ENCODE measurements at regions not wholly inside any gene's neighbourhood (a gene's known extent, or its start where the extent isn't known, plus 50 kb on each side); places are given as distances from the start of the nearest gene placed in this dataset.

DNA sequence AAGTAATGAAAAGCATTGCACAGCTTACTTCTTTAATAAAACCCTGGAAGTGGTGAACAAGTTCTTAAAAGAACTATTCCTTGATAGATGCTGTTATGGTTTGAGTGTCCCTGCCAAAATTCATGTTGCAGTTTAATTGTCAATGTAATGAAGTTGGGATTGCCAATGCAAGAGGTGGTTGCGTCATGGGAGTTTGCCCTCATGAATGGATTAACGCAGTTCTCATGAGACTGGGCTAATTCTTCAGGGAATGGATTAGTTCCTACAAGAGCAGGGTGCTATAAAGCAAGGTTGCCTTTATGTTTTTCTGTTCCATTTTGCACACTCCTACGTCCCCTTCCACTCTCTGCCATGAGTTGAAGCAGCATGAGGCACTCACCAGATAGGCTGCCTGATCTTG lies 446.7 kb upstream of the B3GALT2 start:
- Histone ChIP-seq H3K27me3 (ENCODE audit: control insufficient read depth in 2 of 2, insufficient read depth in 1 of 2, low read length in 1 of 2) (no peaks in the 10 kb centered on the region), H3K4me3 (ENCODE audit: low read length in 2 of 2) (no peak overlapping the region), H3K27ac (ENCODE audit: low read depth in 1 of 2, low read length in 1 of 2) (no peak overlapping the region), H3K4me1 (ENCODE audit: control insufficient read depth in 2 of 2, insufficient read depth in 2 of 2, low read length in 2 of 2) (no peaks in the 10 kb centered on the region), H3K9me3 (ENCODE audit: control insufficient read depth in 2 of 2, insufficient read depth in 1 of 2, low read length in 1 of 2) (no peaks in the 10 kb centered on the region), H3K36me3 (ENCODE audit: control insufficient read depth in 2 of 2, insufficient read depth in 2 of 2, low read length in 1 of 2) (no peaks in the 10 kb centered on the region)
- WGBS, result 96% methylated on average over 3 of the region's 3 CpGs
- DNase-seq (ENCODE audit: low read depth in 6 of 9, low spot score in 9 of 9), result no peak

DNA sequence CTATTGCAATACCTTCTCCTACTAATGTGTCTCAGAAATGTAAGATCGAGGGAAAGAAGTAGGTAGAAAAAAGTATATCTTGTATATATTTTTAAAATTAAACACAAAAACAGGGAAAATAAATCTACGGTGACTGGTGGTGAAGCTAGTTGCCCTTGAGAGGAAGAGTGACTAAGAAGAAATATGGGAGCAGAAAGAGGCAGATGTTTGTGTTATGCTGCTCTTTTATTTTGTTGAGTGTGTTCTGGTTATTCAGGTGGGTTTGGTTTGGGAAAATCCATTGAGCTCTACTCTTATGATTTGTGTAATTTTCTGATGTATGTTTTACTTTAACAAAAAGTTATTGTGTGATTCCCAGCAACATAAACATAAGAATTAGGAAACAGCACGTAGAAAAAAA lies 444.9 kb upstream of the B3GALT2 start:
- DNase-seq (ENCODE audit: low read depth in 6 of 9, low spot score in 9 of 9), result no peak

DNA sequence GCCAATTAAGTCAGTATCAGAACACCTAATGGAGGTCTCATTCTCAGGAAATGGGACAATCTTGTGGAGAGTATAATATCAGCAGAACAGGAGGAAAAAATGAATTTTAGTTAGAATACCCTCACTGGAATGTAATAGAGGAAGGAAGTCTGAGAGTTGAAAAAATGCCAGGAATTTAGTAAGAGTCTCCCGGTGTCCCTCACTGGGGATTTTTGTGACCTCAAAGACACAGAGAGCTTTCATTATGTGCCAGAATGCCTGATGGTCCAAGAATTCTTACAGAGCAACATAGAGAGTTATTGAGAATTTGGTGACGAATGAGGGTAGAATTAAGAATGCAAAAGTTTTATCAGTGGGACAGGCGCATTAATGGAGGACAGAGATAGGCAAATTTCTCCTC lies 443.5 kb upstream of the B3GALT2 start:
- H3K4me3 ChIP-seq (ENCODE audit: low read length in 2 of 2), result no peak overlapping the region
- 71% methylated on average over 3 of the region's 3 CpGs for WGBS
- no peaks in the 10 kb centered on the region for H3K36me3 ChIP-seq (ENCODE audit: control insufficient read depth in 2 of 2, insufficient read depth in 2 of 2, low read length in 1 of 2)
- no peaks in the 10 kb centered on the region for H3K9me3 ChIP-seq (ENCODE audit: control insufficient read depth in 2 of 2, insufficient read depth in 1 of 2, low read length in 1 of 2)
- DNase-seq (ENCODE audit: low read depth in 6 of 9, low spot score in 9 of 9), result no peak
- no peaks in the 10 kb centered on the region for H3K4me1 ChIP-seq (ENCODE audit: control insufficient read depth in 2 of 2, insufficient read depth in 2 of 2, low read length in 2 of 2)
- no peak overlapping the region for H3K27ac ChIP-seq (ENCODE audit: low read depth in 1 of 2, low read length in 1 of 2)
- H3K27me3 ChIP-seq (ENCODE audit: control insufficient read depth in 2 of 2, insufficient read depth in 1 of 2, low read length in 1 of 2), result no peaks in the 10 kb centered on the region

More for the DNA sequence above, 444.9 kb upstream of the B3GALT2 start:
- Histone ChIP-seq H3K27ac (ENCODE audit: low read depth in 1 of 2, low read length in 1 of 2) (no peak overlapping the region), H3K4me1 (ENCODE audit: control insufficient read depth in 2 of 2, insufficient read depth in 2 of 2, low read length in 2 of 2) (no peaks in the 10 kb centered on the region), H3K27me3 (ENCODE audit: control insufficient read depth in 2 of 2, insufficient read depth in 1 of 2, low read length in 1 of 2) (no peaks in the 10 kb centered on the region), H3K36me3 (ENCODE audit: control insufficient read depth in 2 of 2, insufficient read depth in 2 of 2, low read length in 1 of 2) (no peaks in the 10 kb centered on the region), H3K9me3 (ENCODE audit: control insufficient read depth in 2 of 2, insufficient read depth in 1 of 2, low read length in 1 of 2) (no peaks in the 10 kb centered on the region), H3K4me3 (ENCODE audit: low read length in 2 of 2) (no peak overlapping the region)
- 86% methylated on average over 3 of the region's 3 CpGs for WGBS

DNA sequence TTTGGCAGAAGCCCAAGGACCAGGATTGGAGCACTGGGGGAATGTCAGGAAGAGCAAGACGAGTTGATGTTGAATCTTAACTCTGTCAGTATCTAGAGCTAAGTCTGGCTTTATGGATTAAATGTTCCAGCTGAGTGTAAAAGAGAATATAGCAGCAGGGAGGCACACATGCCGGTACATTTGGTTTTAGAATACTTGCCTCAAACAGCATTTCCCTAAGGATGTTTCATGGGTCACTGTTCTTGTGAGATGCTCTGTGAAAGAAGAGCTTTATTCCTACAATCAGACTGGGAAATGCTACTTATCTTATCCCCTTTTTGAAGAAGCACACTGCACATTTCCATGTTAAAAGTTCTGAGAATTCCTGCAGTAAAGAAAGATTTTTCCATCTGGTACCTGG lies 440.3 kb upstream of the B3GALT2 start:
- Histone ChIP-seq H3K4me1 (ENCODE audit: control insufficient read depth in 2 of 2, insufficient read depth in 2 of 2, low read length in 2 of 2) (no peaks in the 10 kb centered on the region), H3K36me3 (ENCODE audit: control insufficient read depth in 2 of 2, insufficient read depth in 2 of 2, low read length in 1 of 2) (no peaks in the 10 kb centered on the region), H3K27me3 (ENCODE audit: control insufficient read depth in 2 of 2, insufficient read depth in 1 of 2, low read length in 1 of 2) (no peaks in the 10 kb centered on the region), H3K27ac (ENCODE audit: low read depth in 1 of 2, low read length in 1 of 2) (no peak overlapping the region), H3K9me3 (ENCODE audit: control insufficient read depth in 2 of 2, insufficient read depth in 1 of 2, low read length in 1 of 2) (no peaks in the 10 kb centered on the region), H3K4me3 (ENCODE audit: low read length in 2 of 2) (no peak overlapping the region)
- WGBS, result 94% methylated on average over 2 of the region's 2 CpGs
- DNase-seq (ENCODE audit: low read depth in 6 of 9, low spot score in 9 of 9), result no peak

DNA sequence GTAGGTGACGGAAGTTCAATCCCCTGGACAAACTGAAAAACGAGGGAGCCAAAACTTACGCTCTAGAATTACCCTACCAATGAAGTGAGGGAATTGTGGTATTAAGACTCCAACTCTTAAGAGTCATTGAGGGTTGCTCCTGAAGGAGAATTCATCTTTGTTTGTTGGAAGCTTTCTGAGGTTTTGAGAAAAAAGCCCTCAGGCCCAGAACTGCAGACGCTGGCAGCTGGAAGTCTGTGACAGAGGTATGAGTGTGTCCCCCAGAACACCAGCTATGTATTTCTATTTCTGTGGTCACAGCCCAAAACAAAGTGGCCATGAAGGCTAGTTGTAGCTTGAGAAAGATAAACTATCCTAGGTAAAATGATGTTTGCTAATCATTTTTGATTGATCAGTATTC lies 438.8 kb upstream of the B3GALT2 start:
- 86% methylated on average over 4 of the region's 4 CpGs for WGBS
- no peak overlapping the region for H3K4me3 ChIP-seq (ENCODE audit: low read length in 2 of 2)
- no peaks in the 10 kb centered on the region for H3K9me3 ChIP-seq (ENCODE audit: control insufficient read depth in 2 of 2, insufficient read depth in 1 of 2, low read length in 1 of 2)
- no peak for DNase-seq (ENCODE audit: low read depth in 6 of 9, low spot score in 9 of 9)
- no peaks in the 10 kb centered on the region for H3K36me3 ChIP-seq (ENCODE audit: control insufficient read depth in 2 of 2, insufficient read depth in 2 of 2, low read length in 1 of 2)
- H3K27me3 ChIP-seq (ENCODE audit: control insufficient read depth in 2 of 2, insufficient read depth in 1 of 2, low read length in 1 of 2), result no peaks in the 10 kb centered on the region
- no peaks in the 10 kb centered on the region for H3K4me1 ChIP-seq (ENCODE audit: control insufficient read depth in 2 of 2, insufficient read depth in 2 of 2, low read length in 2 of 2)
- no peak overlapping the region for H3K27ac ChIP-seq (ENCODE audit: low read depth in 1 of 2, low read length in 1 of 2)

DNA sequence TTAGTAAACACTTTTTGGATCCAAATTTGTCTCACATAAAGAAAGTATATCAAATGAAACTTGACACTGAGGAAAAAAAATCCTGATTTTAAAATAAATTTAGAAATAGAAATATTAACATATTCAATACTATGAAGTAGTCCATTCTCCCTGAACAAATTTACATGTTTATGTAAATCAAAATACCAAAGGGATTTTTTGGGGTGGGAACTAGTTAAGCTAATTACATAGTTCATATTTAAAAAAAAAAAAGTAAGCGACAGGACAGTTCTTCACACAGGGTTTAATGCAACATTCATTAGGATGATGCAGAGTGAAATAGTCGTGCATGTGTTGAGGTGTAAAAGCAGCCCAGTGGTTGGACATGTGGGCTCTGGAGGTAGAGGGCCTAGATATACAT lies 433.5 kb upstream of the B3GALT2 start:
- 98% methylated on average over 2 of the region's 2 CpGs for WGBS
- Histone ChIP-seq H3K36me3 (ENCODE audit: control insufficient read depth in 2 of 2, insufficient read depth in 2 of 2, low read length in 1 of 2) (no peaks in the 10 kb centered on the region), H3K27ac (ENCODE audit: low read depth in 1 of 2, low read length in 1 of 2) (no peak overlapping the region), H3K9me3 (ENCODE audit: control insufficient read depth in 2 of 2, insufficient read depth in 1 of 2, low read length in 1 of 2) (no peaks in the 10 kb centered on the region), H3K27me3 (ENCODE audit: control insufficient read depth in 2 of 2, insufficient read depth in 1 of 2, low read length in 1 of 2) (no peaks in the 10 kb centered on the region), H3K4me1 (ENCODE audit: control insufficient read depth in 2 of 2, insufficient read depth in 2 of 2, low read length in 2 of 2) (no peaks in the 10 kb centered on the region), H3K4me3 (ENCODE audit: low read length in 2 of 2) (no peak overlapping the region)
- no peak for DNase-seq (ENCODE audit: low read depth in 6 of 9, low spot score in 9 of 9)

DNA sequence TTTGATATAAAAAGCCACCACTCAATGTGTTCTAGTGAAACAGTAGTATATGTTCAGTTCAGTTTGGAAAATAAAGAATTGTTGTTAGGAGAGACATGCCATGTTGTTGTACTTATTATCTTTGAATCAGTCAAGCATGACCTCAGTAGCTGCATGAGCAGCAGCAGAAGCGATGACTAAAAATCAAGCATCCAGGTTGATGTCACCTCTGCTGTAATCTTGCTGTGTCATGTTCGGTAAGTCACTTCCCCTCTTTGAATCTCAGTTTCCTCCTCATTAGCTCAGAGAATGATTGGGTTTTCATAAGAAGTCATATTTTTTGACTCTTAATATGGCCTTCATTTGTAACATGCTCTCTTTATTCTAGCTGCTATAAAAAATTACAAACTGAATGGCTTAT lies 428.4 kb upstream of the B3GALT2 start:
- Histone ChIP-seq H3K27me3 (ENCODE audit: control insufficient read depth in 2 of 2, insufficient read depth in 1 of 2, low read length in 1 of 2) (no peaks in the 10 kb centered on the region), H3K4me3 (ENCODE audit: low read length in 2 of 2) (no peak overlapping the region), H3K36me3 (ENCODE audit: control insufficient read depth in 2 of 2, insufficient read depth in 2 of 2, low read length in 1 of 2) (no peaks in the 10 kb centered on the region), H3K9me3 (ENCODE audit: control insufficient read depth in 2 of 2, insufficient read depth in 1 of 2, low read length in 1 of 2) (no peaks in the 10 kb centered on the region), H3K27ac (ENCODE audit: low read depth in 1 of 2, low read length in 1 of 2) (no peak overlapping the region), H3K4me1 (ENCODE audit: control insufficient read depth in 2 of 2, insufficient read depth in 2 of 2, low read length in 2 of 2) (no peaks in the 10 kb centered on the region)
- DNase-seq (ENCODE audit: low read depth in 6 of 9, low spot score in 9 of 9), result no peak
- WGBS, result 95% methylated on average over 2 of the region's 2 CpGs

DNA sequence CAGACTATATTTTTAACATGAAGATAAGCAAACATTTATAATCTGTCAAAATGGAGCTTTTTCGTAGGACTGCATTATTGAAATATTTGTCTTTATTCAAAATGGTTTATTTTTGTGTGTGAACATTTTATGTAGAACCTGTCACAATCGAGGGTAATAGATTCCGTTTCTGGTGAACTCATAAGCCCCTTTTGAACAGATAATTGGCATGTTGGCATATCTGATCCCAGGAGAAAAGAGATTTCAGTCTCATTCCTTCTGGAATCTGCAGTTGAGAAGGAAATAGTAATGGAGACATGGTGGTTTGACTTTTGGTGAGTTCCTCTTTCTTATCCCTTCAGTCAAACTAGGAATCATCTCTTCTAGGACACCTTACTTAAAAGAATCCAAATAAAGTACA lies 427.9 kb upstream of the B3GALT2 start:
- H3K27ac ChIP-seq (ENCODE audit: low read depth in 1 of 2, low read length in 1 of 2), result no peak overlapping the region
- 99% methylated on average over 3 of the region's 3 CpGs for WGBS
- H3K4me1 ChIP-seq (ENCODE audit: control insufficient read depth in 2 of 2, insufficient read depth in 2 of 2, low read length in 2 of 2), result no peaks in the 10 kb centered on the region
- no peak for DNase-seq (ENCODE audit: low read depth in 6 of 9, low spot score in 9 of 9)
- H3K27me3 ChIP-seq (ENCODE audit: control insufficient read depth in 2 of 2, insufficient read depth in 1 of 2, low read length in 1 of 2), result no peaks in the 10 kb centered on the region
- H3K4me3 ChIP-seq (ENCODE audit: low read length in 2 of 2), result no peak overlapping the region
- no peaks in the 10 kb centered on the region for H3K36me3 ChIP-seq (ENCODE audit: control insufficient read depth in 2 of 2, insufficient read depth in 2 of 2, low read length in 1 of 2)
- no peaks in the 10 kb centered on the region for H3K9me3 ChIP-seq (ENCODE audit: control insufficient read depth in 2 of 2, insufficient read depth in 1 of 2, low read length in 1 of 2)

DNA sequence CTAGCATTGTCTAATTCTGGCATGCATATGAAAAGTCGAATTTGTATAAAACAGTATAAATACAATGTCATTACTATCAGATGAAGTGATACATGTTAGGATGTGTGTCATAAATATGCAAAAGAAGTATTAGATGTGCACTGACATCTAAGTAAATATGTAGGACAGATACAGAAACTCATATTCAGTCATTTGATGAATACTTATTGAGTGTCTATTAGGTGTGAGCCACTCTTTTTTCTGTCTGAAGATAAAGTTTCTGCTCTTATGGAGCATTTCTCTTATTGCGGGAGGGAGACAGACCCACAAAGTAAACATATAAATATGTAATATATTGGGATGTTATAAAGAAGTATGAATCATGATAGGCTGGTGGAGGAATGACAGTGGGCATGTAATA lies 426.6 kb upstream of the B3GALT2 start:
- Histone ChIP-seq H3K27ac (ENCODE audit: low read depth in 1 of 2, low read length in 1 of 2) (no peak overlapping the region), H3K36me3 (ENCODE audit: control insufficient read depth in 2 of 2, insufficient read depth in 2 of 2, low read length in 1 of 2) (no peaks in the 10 kb centered on the region), H3K27me3 (ENCODE audit: control insufficient read depth in 2 of 2, insufficient read depth in 1 of 2, low read length in 1 of 2) (no peaks in the 10 kb centered on the region), H3K4me1 (ENCODE audit: control insufficient read depth in 2 of 2, insufficient read depth in 2 of 2, low read length in 2 of 2) (no peaks in the 10 kb centered on the region), H3K9me3 (ENCODE audit: control insufficient read depth in 2 of 2, insufficient read depth in 1 of 2, low read length in 1 of 2) (no peaks in the 10 kb centered on the region), H3K4me3 (ENCODE audit: low read length in 2 of 2) (no peak overlapping the region)
- 97% methylated on average over 2 of the region's 2 CpGs for WGBS
- DNase-seq (ENCODE audit: low read depth in 6 of 9, low spot score in 9 of 9), result no peak

DNA sequence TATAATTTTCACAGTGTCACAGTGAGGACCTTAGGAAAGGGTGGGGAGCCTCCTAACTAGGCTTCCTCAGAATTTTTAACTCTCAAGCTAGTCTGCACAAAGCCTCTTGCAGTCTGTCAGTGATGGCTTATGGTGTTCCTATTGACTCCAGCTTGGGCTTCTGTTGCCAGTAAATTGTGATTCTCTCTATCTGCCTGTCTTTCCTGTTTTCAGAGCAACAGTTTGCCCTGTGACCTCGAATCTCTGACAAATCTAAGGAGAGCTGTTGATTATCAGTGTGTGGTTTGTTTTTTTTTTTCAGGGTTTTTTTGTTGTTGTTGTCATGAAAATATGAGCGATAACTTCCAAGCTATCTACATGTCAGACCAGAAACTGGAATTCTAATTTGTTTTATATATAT lies 423.2 kb upstream of the B3GALT2 start:
- WGBS, result 91% methylated on average over 2 of the region's 2 CpGs
- Histone ChIP-seq H3K27ac (ENCODE audit: low read depth in 1 of 2, low read length in 1 of 2) (no peak overlapping the region), H3K27me3 (ENCODE audit: control insufficient read depth in 2 of 2, insufficient read depth in 1 of 2, low read length in 1 of 2) (no peaks in the 10 kb centered on the region), H3K9me3 (ENCODE audit: control insufficient read depth in 2 of 2, insufficient read depth in 1 of 2, low read length in 1 of 2) (no peaks in the 10 kb centered on the region), H3K36me3 (ENCODE audit: control insufficient read depth in 2 of 2, insufficient read depth in 2 of 2, low read length in 1 of 2) (no peaks in the 10 kb centered on the region), H3K4me1 (ENCODE audit: control insufficient read depth in 2 of 2, insufficient read depth in 2 of 2, low read length in 2 of 2) (no peaks in the 10 kb centered on the region), H3K4me3 (ENCODE audit: low read length in 2 of 2) (no peak overlapping the region)
- no peak for DNase-seq (ENCODE audit: low read depth in 6 of 9, low spot score in 9 of 9)
